MM.1S (cell line): ENCODE measurements at regions not wholly inside any gene's neighbourhood (a gene's known extent, or its start where the extent isn't known, plus 50 kb on each side); places are given as distances from the start of the nearest gene placed in this dataset.

ENCODE experiments used
- DNase-seq: peaks from one replicate; pipeline ENCODE4 v3.0.0-alpha.2; 2015
- H2AFZ ChIP-seq: fragments of 300-600 bp; sonication (generic); 2 replicates; pipeline ENCODE4 v1.6.0; 2016; ENCODE audit warnings: antibody characterized with exemption, low read length
- H3F3A ChIP-seq: fragments of 300-600 bp; sonication (generic); 2 replicates; pipeline ENCODE4 v1.6.1; 2016; ENCODE audit warnings: mild to moderate bottlenecking, antibody characterized with exemption, low read length, moderate library complexity, mixed read lengths; ENCODE audit not compliant: insufficient read depth
- H3K27ac ChIP-seq: fragments of 300-600 bp; sonication (generic); 2 replicates; pipeline ENCODE4 v1.5.1; 2016; ENCODE audit warnings: mild to moderate bottlenecking, low read length
- H3K27me3 ChIP-seq: fragments of 300-600 bp; sonication (generic); replicated peaks from 2 replicates; pipeline ENCODE4 v1.6.0; 2016; ENCODE audit warnings: low read length; ENCODE audit not compliant: insufficient read depth
- H3K36me3 ChIP-seq: fragments of 300-600 bp; sonication (generic); replicated peaks from 2 replicates; pipeline ENCODE4 v1.6.1; 2016; ENCODE audit warnings: mild to moderate bottlenecking, low read length, mixed read lengths; ENCODE audit not compliant: insufficient read depth
- H3K4me1 ChIP-seq: fragments of 300-600 bp; sonication (generic); 2 replicates; pipeline ENCODE4 v1.6.1; 2016; ENCODE audit warnings: low read length, mixed read lengths
- H3K4me2 ChIP-seq: fragments of 300-600 bp; sonication (generic); 2 replicates; pipeline ENCODE4 v1.6.0; 2016; ENCODE audit warnings: low read depth, low read length
- H3K4me3 ChIP-seq: fragments of 300-600 bp; sonication (generic); 2 replicates; pipeline ENCODE4 v1.5.1; 2016; ENCODE audit warnings: low read length, mixed read lengths
- H3K79me2 ChIP-seq: fragments of 300-600 bp; sonication (generic); 2 replicates; pipeline ENCODE4 v1.6.1; 2016; ENCODE audit warnings: mixed run types, low read length, mixed read lengths
- H3K9ac ChIP-seq: fragments of 300-600 bp; sonication (generic); 2 replicates; pipeline ENCODE4 v1.6.1; 2016; ENCODE audit warnings: low read length, mixed read lengths
- H3K9me2 ChIP-seq: fragments of 300-600 bp; sonication (generic); replicated peaks from 2 replicates; pipeline ENCODE4 v1.6.1; 2016; ENCODE audit warnings: mild to moderate bottlenecking, low read length, mixed read lengths; ENCODE audit not compliant: insufficient read depth
- H3K9me3 ChIP-seq: fragments of 300-600 bp; sonication (generic); replicated peaks from 2 replicates; pipeline ENCODE4 v1.6.1; 2016; ENCODE audit warnings: mild to moderate bottlenecking, low read length, mixed read lengths; ENCODE audit not compliant: insufficient read depth
- H4K20me1 ChIP-seq: fragments of 300-600 bp; sonication (generic); 2 replicates; pipeline ENCODE4 v1.6.1; 2016; ENCODE audit warnings: mild to moderate bottlenecking, low read length, moderate library complexity, mixed read lengths; ENCODE audit not compliant: insufficient read depth
- EZH2 ChIP-seq: fragments of 300-600 bp; sonication (generic); optimal IDR thresholded peaks from 2 replicates; pipeline ENCODE3; 2017; ENCODE audit warnings: low read depth, mild to moderate bottlenecking, antibody characterized with exemption, low read length, mixed read lengths
- EZH2phosphoT487 ChIP-seq: fragments of 300-600 bp; sonication (generic); IDR thresholded peaks from 2 replicates; pipeline ENCODE4 v1.6.1; 2018; ENCODE audit warnings: antibody characterized with exemption, low read length
- TF ChIP-seq, protein P1 (sequence below): fragments of 300-600 bp; sonication (generic); IDR thresholded peaks from 2 replicates; pipeline ENCODE4 v1.5.1; 2016; ENCODE audit warnings: antibody characterized with exemption, low read length, mixed read lengths

DNA sequence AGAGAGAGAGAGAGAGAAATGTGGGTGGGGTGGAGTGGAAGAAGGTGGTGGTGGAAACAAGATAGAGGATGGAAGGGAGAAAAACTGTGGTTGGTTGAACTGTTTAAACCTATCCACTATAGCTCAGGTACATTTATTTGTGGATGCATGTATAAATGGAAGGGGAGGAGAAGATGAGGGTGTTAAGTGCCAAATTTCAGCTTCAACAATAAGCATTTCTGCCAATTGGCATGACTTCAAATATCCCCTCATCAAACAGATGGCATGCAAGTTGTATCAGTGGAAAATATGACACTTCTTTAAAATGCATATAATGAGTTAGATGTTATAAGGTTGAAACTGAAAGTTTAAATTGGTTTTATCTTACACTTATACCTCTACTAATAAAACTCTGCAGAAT lies 216.1 kb downstream of the LMBRD1 start:
- no peak overlapping the region for H2AFZ ChIP-seq
- H3K27ac ChIP-seq, result no peak overlapping the region
- H3K9ac ChIP-seq, result no peak overlapping the region
- H4K20me1 ChIP-seq, result no peaks in the 10 kb centered on the region
- peaks cover 12% of the 10 kb centered on the region for H3K4me1 ChIP-seq
- H3K4me2 ChIP-seq, result no peak overlapping the region
- TF ChIP-seq, protein P1, sequence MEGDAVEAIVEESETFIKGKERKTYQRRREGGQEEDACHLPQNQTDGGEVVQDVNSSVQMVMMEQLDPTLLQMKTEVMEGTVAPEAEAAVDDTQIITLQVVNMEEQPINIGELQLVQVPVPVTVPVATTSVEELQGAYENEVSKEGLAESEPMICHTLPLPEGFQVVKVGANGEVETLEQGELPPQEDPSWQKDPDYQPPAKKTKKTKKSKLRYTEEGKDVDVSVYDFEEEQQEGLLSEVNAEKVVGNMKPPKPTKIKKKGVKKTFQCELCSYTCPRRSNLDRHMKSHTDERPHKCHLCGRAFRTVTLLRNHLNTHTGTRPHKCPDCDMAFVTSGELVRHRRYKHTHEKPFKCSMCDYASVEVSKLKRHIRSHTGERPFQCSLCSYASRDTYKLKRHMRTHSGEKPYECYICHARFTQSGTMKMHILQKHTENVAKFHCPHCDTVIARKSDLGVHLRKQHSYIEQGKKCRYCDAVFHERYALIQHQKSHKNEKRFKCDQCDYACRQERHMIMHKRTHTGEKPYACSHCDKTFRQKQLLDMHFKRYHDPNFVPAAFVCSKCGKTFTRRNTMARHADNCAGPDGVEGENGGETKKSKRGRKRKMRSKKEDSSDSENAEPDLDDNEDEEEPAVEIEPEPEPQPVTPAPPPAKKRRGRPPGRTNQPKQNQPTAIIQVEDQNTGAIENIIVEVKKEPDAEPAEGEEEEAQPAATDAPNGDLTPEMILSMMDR, result no peak
- no peak for TF ChIP-seq EZH2
- no peak for TF ChIP-seq EZH2phosphoT487
- H3K27me3 ChIP-seq, result no peaks in the 10 kb centered on the region
- H3K9me2 ChIP-seq, result no peaks in the 10 kb centered on the region
- H3K9me3 ChIP-seq, result no peaks in the 10 kb centered on the region
- peaks cover 11% of the 10 kb centered on the region for H3F3A ChIP-seq
- no peak overlapping the region for H3K4me3 ChIP-seq
- H3K36me3 ChIP-seq, result no peaks in the 10 kb centered on the region
- peak; percentile 7 for DNase-seq
- H3K79me2 ChIP-seq, result no peaks in the 10 kb centered on the region

DNA sequence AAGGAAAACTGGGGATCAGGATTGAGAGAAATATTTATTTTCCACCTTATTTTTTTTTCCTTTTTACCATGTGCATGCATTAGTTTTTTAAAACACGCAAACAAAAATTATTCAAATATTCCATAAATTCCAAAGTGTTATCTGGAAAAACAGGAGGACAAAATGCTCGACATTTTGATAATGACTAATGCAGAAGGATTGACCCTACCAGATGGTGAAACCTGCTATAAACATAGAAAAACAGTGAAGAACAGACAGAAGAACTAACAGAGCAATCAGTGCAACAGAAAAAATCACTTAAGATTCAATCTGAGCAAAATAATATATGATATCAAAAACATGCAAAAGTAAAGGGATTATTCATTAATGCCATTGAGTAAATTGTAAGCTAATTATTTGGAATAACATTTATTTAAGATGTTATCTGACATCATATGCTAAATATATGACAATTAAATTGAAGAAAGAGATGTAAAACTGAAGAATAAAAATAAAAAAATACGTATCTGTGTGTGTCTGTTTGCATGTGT lies 218.4 kb downstream of the LMBRD1 start:
- Histone ChIP-seq H3K9ac (no peak overlapping the region), H3K79me2 (no peaks in the 10 kb centered on the region), H3K36me3 (no peaks in the 10 kb centered on the region), H3K4me2 (no peak overlapping the region), H3K4me1 (no peaks in the 10 kb centered on the region), H3F3A (no peaks in the 10 kb centered on the region), H3K4me3 (no peak overlapping the region), H3K9me3 (no peaks in the 10 kb centered on the region), H3K27ac (no peak overlapping the region), H4K20me1 (no peaks in the 10 kb centered on the region), H3K27me3 (no peaks in the 10 kb centered on the region), H2AFZ (no peak overlapping the region), H3K9me2 (no peaks in the 10 kb centered on the region)
- DNase-seq, result no peak
- TF ChIP-seq EZH2 (no peak), EZH2phosphoT487 (no peak)
- TF ChIP-seq, protein P1, result no peak

DNA sequence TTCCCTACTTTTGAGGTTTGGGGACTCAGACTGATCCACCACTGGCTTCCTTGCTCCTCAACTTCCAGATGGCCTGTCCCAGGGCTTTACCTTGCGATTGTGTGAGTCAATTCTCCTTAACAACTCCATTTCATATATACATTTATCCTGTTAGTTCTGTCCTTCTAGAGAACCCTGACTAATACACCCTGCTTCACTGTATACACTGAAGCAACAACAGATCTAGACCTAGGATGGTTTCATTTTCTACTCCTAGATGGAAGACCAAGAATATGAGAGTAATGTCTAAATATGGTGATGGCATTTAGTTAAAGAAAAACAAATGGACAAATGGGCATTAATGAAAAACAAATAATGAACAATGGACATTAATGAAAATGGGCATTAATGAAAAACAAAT lies 225.6 kb downstream of the LMBRD1 start:
- Histone ChIP-seq H3K36me3 (no peaks in the 10 kb centered on the region), H3K4me3 (no peak overlapping the region), H3K9ac (no peak overlapping the region), H3K79me2 (no peaks in the 10 kb centered on the region), H3K27ac (no peak overlapping the region), H3K27me3 (no peaks in the 10 kb centered on the region), H3K4me2 (peak overlapping the region; percentile 46; the same call in 1 of the 2 replicates), H4K20me1 (no peaks in the 10 kb centered on the region), H3F3A (no peaks in the 10 kb centered on the region), H3K4me1 (peaks cover 5% of the 10 kb centered on the region), H3K9me2 (no peaks in the 10 kb centered on the region), H2AFZ (peak overlapping the region; percentile 47; the same call in 1 of the 2 replicates), H3K9me3 (no peaks in the 10 kb centered on the region)
- no peak for DNase-seq
- no peak for TF ChIP-seq EZH2
- TF ChIP-seq, protein P1, result no peak
- TF ChIP-seq EZH2phosphoT487, result no peak
